GM18519 (cell line): ENCODE measurements at regions not wholly inside any gene's neighbourhood (a gene's known extent, or its start where the extent isn't known, plus 50 kb on each side); places are given as distances from the start of the nearest gene placed in this dataset.
"Not testable (repeated sequence)": the region's sequence is repeated elsewhere in the genome, so short reads cannot be mapped to it uniquely, and the experiment has no call there.

Experiments
- ATAC-seq: cut with Tn5 transposase; IDR thresholded peaks from one replicate; pipeline ENCODE4 v1.9.1; 2021; ENCODE audit warnings: mild to moderate bottlenecking, moderate library complexity; ENCODE audit not compliant: unreplicated experiment, low FRiP score

- ATAC-seq, result no peak
Observed at GRCh38 chr4:27986476-27986875, 1125.8 kb downstream of the STIM2 start.

DNA sequence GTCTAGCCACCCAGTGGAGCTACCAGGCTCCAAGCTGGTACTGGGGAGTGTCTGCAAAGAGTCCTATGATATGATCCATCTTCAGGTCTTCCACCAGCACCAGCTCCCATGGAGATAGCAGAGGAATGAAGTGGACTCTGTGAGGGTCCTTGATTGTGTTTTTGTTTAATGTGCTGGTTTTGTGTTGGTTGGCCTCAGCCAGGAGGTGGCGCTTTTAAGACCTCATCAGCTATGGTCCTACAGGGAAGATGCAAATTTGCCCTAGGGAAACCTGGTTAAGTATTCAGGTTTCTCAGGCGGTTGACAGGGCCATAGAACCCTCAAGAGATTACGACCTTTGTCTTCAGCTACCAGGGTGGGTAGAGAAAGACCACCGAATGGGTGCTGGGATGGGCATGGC is 1141.1 kb downstream of the STIM2 start:
- no peak for ATAC-seq

DNA sequence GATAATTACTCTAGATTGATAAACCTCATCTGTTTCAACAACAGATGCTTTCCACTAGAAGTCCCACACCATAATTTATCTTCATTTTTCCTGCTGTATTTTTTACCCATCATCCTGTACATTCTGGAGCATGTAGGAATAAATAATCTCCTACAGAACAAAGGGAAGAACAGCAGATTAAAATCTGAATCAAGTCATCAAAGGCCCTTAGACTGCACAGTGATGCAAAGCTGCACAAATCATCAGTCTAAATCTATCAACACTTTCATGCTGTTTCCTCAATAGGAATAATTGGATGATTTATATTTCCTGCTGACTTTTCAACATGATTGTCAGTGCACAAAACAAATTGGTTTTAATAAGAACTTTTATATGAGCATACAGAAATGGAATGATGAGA is 1143.9 kb downstream of the STIM2 start:
- no peak for ATAC-seq

DNA sequence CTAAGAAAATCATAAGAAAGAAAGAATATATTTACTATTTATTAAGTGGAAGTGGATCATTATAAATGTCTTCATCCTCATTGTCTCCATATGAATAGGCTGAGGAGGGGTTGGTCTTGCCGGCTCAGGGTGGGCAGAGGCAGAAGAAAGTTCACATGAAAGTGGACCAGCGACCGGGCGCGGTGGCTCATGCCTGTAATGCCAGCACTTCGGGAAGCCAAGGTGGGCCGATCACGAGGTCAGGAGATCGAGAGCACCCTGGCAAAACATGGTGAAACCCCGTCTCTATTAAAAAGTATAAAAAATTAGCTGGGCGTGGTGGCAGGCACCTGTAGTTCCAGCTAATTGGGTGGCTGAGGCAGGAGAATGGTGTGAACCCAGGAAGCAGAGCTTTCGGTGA is 1145.4 kb downstream of the STIM2 start:
- no peak for ATAC-seq

DNA sequence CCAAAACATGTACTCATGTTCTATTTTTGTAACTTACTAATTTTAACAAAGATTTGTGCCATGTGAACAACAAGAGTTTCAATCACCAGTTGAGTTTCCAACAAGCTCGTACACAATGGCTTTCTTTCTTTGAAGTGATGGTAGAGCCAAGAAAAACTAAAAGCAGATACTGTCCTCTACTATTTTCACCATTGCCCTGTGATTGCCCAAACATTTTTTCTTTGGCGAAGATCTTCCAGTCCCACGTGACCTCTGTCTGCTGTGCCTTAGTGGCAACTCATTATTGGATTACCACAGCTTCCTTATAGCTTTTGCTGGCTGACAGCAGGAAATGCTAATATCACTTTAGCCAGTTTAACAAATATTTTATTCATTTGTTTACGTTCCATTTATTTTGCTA is 1147.1 kb downstream of the STIM2 start:
- no peak for ATAC-seq

- ATAC-seq, result no peak
Observed at GRCh38 chr4:28009541-28009940, 1148.9 kb downstream of the STIM2 start.

DNA sequence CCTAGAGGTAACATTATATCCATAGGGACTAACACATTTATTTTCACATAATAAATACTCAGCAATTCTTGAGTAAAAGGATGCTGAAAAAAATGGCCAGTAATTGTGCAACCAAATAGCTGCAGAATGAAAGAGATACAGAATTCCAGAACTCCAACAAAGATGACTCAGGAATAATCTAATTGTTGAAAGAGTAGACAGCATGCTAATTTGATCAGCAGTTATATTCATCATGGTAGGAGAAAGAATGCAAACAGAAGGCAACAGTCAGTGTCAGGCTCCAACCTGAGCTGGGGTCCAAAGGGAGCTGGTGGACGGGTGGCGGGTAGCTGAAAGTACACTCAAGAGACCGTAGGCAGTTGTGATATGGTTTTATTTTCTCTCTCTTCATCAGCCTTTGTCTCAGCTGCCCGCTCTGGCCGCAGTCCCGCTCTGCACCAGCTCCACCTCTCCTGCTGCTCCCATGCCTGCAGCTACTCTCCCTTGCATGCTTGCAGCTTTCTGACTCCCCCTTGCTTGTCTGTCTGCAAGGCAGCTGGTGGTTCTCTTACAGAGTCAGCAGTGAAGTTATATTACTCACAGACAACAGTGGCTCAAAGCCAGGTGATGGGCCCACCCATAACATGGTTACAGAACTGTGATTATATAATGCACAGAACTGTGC is 1150.1 kb downstream of the STIM2 start:
- ATAC-seq, result no peak

- ATAC-seq, result no peak
Observed at GRCh38 chr4:28014469-28014868, 1153.8 kb downstream of the STIM2 start.

DNA sequence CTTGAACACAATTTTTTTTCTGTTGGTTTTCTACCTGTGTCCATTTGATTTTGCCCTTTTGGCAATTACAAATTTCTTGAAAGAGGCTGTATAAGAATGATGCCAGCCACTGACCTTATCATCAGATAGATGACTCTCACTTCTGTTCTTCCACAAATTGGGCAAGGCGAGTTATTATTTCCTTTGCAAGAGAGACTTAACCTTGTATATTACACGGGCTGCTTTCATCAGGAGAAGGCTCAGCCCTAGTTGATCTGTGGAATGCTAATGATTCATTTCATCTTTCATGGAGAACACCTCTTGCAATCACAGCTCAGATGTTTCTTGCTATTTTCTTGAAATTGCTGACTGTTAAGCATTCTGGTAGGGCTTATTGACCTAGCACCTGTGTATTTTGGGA is 1155.4 kb downstream of the STIM2 start:
- ATAC-seq, result no peak

DNA sequence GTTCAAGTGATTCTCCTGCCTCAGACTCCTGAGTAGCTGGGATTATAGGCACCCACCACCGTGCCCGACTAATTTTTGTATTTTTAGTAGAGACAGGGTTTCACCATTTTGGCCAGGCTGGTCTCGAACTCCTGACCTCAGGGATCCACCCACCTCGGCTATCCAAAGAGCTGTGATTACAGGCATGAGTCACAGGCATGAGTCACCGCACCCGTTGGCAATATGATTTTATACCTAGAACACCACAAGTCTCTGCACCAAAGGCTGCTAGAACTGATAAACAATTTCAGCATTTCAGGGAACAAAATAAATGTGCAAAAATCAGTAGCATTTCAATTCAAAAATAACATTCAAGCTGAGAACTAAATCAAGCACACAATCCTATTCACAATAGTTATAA is 1177.6 kb downstream of the STIM2 start:
- not testable (repeated sequence) for ATAC-seq

DNA sequence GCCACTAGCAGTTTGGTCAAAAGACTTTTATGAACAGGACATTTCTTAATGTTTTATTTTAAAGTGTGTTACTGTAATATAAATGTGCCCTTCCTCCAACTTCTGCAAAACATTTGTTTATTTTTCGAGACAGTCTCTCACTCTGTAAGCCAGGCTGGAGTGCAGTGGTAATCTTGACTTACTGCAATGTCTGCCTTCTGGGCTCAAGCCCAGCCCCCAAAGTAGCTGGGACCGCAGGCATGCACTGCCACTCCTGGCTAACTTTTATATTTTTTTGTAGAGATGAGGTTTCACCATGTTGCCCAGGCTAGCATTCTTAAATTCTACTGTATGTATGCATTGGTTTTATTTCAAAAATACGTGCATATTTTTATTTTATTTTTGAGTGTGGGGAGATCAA is 1201.9 kb downstream of the STIM2 start:
- ATAC-seq, result no peak

DNA sequence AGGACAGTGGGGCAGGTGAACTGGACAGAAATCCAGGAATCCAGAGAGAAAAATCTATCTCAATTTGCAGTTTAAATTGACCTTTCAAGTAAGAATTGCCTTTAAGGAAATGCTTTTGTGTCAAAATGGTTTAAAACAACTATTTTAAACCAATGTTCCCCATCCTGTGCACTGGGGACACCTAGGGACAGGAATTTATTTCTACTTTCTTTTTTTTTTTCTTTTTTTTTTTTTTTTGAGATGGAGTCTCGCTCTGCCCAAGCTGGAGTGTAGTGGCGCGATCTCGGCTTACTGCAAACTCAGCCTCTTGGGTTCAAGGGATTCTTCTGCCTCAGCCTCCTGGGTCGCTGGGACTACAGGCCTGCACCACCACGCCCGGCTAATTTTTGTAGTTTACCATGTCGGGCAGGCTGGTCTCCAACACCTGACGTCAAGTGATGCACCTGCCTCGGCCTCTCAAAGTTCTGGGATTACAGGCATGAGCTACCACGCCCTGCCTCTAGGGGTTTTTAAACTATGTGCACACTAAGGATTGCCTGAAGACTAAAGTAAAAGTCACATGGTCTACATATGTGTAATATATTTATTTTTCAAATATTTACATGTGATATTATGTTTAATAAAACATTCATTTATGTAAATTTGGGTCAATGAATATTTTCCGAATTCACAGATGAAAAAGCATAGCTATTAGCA is 1213.4 kb downstream of the STIM2 start:
- no peak for ATAC-seq

GRCh38 chr4:28075401-28075956 is 1214.8 kb downstream of the STIM2 start:
- no peak for ATAC-seq

DNA sequence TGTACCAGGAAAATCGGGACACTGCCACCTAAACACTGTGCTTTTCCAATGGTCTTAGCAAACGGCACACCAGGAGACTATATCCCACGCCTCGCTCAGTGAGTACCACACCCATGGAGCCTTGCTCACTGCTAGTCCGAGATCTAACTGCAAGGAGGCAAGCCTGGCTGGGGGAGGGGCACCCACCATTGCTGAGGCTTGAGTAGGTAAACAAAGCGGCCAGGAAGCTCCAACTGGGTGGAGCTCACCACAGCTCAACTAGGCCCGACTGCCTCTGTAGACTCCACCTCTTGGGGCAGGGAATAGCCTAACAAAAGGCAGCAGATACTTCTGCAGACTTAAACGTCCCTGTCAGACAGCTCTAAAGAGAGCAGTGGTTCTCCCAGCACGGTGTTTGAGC is 1216.6 kb downstream of the STIM2 start:
- not testable (repeated sequence) for ATAC-seq

- ATAC-seq, result no peak
Observed at GRCh38 chr4:28082686-28083390, 1222.2 kb downstream of the STIM2 start.

DNA sequence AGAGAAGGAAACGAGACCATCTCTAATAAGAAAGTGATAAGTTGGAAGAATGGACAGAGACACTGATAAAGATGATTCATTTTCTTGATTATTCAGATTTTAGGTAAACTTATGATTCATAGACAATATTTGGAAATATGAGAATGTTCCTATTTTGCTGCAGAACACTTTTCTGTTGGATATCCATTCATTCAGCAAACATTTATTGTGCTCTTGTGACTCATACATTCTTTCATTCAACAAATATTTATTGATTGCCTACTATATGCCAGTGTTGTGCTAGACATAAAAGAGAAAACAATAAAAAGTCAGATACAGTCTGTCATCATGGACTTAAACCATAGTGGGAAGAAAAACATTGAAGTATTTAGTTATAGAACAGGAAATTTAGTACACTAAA is 1232.0 kb downstream of the STIM2 start:
- ATAC-seq, result no peak

GRCh38 chr4:28093071-28093470 is 1232.4 kb downstream of the STIM2 start:
- no peak for ATAC-seq

- ATAC-seq, result no peak
Observed at GRCh38 chr4:28101583-28101982, 1240.9 kb downstream of the STIM2 start.

- no peak for ATAC-seq
Observed at GRCh38 chr4:28105271-28105859, 1244.7 kb downstream of the STIM2 start.

DNA sequence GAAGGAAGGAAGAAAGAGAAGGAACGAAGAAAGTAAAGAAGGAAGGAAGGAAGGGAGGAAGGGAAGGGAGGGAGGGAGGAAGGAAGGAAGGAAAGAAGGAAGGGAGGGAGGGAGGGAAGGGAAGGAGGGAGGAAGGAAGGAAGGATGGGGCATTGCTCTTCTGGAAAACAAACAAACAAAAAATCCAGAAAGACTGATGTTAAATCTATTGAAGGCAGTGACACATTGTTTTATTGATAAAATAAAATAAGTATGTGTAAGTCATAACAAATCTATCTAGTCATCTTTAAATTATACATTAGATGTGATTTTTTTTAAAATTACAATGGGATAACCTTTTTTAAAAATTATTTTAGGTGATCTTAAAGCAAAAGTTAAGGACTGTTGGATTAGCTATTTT is 1245.5 kb downstream of the STIM2 start:
- ATAC-seq, result no peak

GRCh38 chr4:28109801-28110200 is 1249.2 kb downstream of the STIM2 start:
- ATAC-seq, result no peak
